Activated CD8-positive, alpha-beta T cell treated with anti-CD3 and anti-CD28 coated beads for 36 hours (primary cell): ENCODE measurements at regions not wholly inside any gene's neighbourhood (a gene's known extent, or its start where the extent isn't known, plus 50 kb on each side); places are given as distances from the start of the nearest gene placed in this dataset.

Source experiments
- ATAC-seq: fragments of 200-7000 bp; cut with Tn5 transposase; one replicate; pipeline ENCODE4 v1.10.0; 2021; ENCODE audit warnings: mild to moderate bottlenecking, moderate library complexity
- CTCF ChIA-PET: fragments of 350-600 bp; sonication (Branson Sonifier 250); formaldehyde crosslinking; loops from one replicate; lab custom pipeline; 2021; ENCODE audit warnings: antibody characterized with exemption; lab: Charles Lee
- POLR2A ChIA-PET: fragments of 350-600 bp; sonication (Branson Sonifier 250); formaldehyde crosslinking; loops from one replicate; lab custom pipeline; 2021; ENCODE audit warnings: antibody characterized with exemption; lab: Charles Lee
- DNase-seq: peaks from one replicate; pipeline ENCODE4 v3.0.0-alpha.2; 2020
- H3K27ac Mint-ChIP-seq: one replicate; pipeline ENCODE4 v1.8.0; 2021; ENCODE audit warnings: mild to moderate bottlenecking, mixed read lengths
- H3K27me3 Mint-ChIP-seq: one replicate; pipeline ENCODE4 v1.8.0; 2021; ENCODE audit warnings: mixed read lengths
- H3K36me3 Mint-ChIP-seq: one replicate; pipeline ENCODE4 v1.8.0; 2021; ENCODE audit warnings: low read depth, mixed read lengths
- H3K4me1 Mint-ChIP-seq: one replicate; pipeline ENCODE4 v1.8.0; 2021; ENCODE audit warnings: low read depth, mixed read lengths
- H3K4me3 Mint-ChIP-seq: one replicate; pipeline ENCODE4 v1.8.0; 2021; ENCODE audit warnings: mild to moderate bottlenecking, moderate library complexity, mixed read lengths
- H3K9me3 Mint-ChIP-seq: one replicate; pipeline ENCODE4 v1.8.0; 2021; ENCODE audit warnings: mixed read lengths
- CTCF ChIP-seq: fragments of 200-600 bp; IDR thresholded peaks from one replicate; pipeline ENCODE4 v1.8.0; 2022; ENCODE audit warnings: antibody characterized with exemption, mild to moderate bottlenecking
- intact Hi-C: fragments of 100-400 bp; cut with micrococcal nuclease; formaldehyde crosslinking; loops from one replicate; pipeline ENCODE4 v1.10.0; 2022

- H3K4me1 Mint-ChIP-seq = no peaks in the 10 kb centered on the region
- CTCF ChIA-PET = no interaction called here
- no peak overlapping the region for H3K4me3 Mint-ChIP-seq
- no peak for DNase-seq
- intact Hi-C loops = no loop called here
- H3K9me3 Mint-ChIP-seq = peaks cover 7% of the 10 kb centered on the region
- ATAC-seq = no peak
- H3K27me3 Mint-ChIP-seq = no peaks in the 10 kb centered on the region
- no peak overlapping the region for H3K27ac Mint-ChIP-seq
- no peak for TF ChIP-seq CTCF
- H3K36me3 Mint-ChIP-seq = no peaks in the 10 kb centered on the region
- POLR2A ChIA-PET = no interaction called here
Measured at GRCh38 chr2:123563515-123563914, 461.6 kb upstream of the CNTNAP5 start.

GRCh38 chr2:123566291-123566946, 458.7 kb upstream of the CNTNAP5 start:
- no peak overlapping the region for H3K4me3 Mint-ChIP-seq
- POLR2A ChIA-PET = no interaction called here
- intact Hi-C loops = no loop called here
- ATAC-seq (no peak), DNase-seq (no peak)
- no peaks in the 10 kb centered on the region for H3K4me1 Mint-ChIP-seq
- TF ChIP-seq CTCF = no peak
- H3K27me3 Mint-ChIP-seq = no peaks in the 10 kb centered on the region
- H3K27ac Mint-ChIP-seq = no peak overlapping the region
- CTCF ChIA-PET = no interaction called here
- no peaks in the 10 kb centered on the region for H3K36me3 Mint-ChIP-seq
- H3K9me3 Mint-ChIP-seq = peaks cover 8% of the 10 kb centered on the region

GRCh38 chr2:123578016-123578415, 447.1 kb upstream of the CNTNAP5 start:
- Mint-ChIP-seq H3K36me3 (no peaks in the 10 kb centered on the region), H3K27me3 (no peaks in the 10 kb centered on the region), H3K4me1 (no peaks in the 10 kb centered on the region), H3K4me3 (no peak overlapping the region), H3K27ac (no peak overlapping the region), H3K9me3 (peaks cover 7% of the 10 kb centered on the region)
- CTCF ChIA-PET = no interaction called here
- POLR2A ChIA-PET = no interaction called here
- intact Hi-C loops = no loop called here
- TF ChIP-seq CTCF = no peak
- ATAC-seq (no peak), DNase-seq (no peak)

- DNase-seq (no peak), ATAC-seq (no peak)
- peaks cover 13% of the 10 kb centered on the region for H3K9me3 Mint-ChIP-seq
- no peaks in the 10 kb centered on the region for H3K36me3 Mint-ChIP-seq
- no peak for TF ChIP-seq CTCF
- intact Hi-C loops = no loop called here
- H3K27ac Mint-ChIP-seq = no peak overlapping the region
- H3K4me1 Mint-ChIP-seq = no peaks in the 10 kb centered on the region
- no peaks in the 10 kb centered on the region for H3K27me3 Mint-ChIP-seq
- ChIA-PET POLR2A (no interaction called here), CTCF (no interaction called here)
- H3K4me3 Mint-ChIP-seq = no peak overlapping the region
Measured at GRCh38 chr2:123596621-123597020, 428.5 kb upstream of the CNTNAP5 start.

GRCh38 chr2:123597988-123598387, 427.1 kb upstream of the CNTNAP5 start:
- intact Hi-C loops = no loop called here
- H3K36me3 Mint-ChIP-seq = no peaks in the 10 kb centered on the region
- no peak overlapping the region for H3K4me3 Mint-ChIP-seq
- no peaks in the 10 kb centered on the region for H3K27me3 Mint-ChIP-seq
- H3K9me3 Mint-ChIP-seq = peaks cover 14% of the 10 kb centered on the region
- ATAC-seq (no peak), DNase-seq (no peak)
- no peak overlapping the region for H3K27ac Mint-ChIP-seq
- POLR2A ChIA-PET = no interaction called here
- CTCF ChIA-PET = no interaction called here
- TF ChIP-seq CTCF = no peak
- no peaks in the 10 kb centered on the region for H3K4me1 Mint-ChIP-seq
